T-helper 1 cell treated with Interleukin-12 subunit alpha and Interleukin-12 subunit beta and Interleukin-4 antibody, amounts not matched to agents 30 μg/mL and 1 μg/mL, for 36 hours (primary cell): ENCODE measurements at regions not wholly inside any gene's neighbourhood (a gene's known extent, or its start where the extent isn't known, plus 50 kb on each side); places are given as distances from the start of the nearest gene placed in this dataset.

Experiments used
- H3K27ac Mint-ChIP-seq: one replicate; pipeline ENCODE4 v1.8.0; 2021; ENCODE audit warnings: mild to moderate bottlenecking, mixed read lengths
- H3K27me3 Mint-ChIP-seq: one replicate; pipeline ENCODE4 v1.8.0; 2021; ENCODE audit warnings: low read depth, mixed read lengths
- H3K36me3 Mint-ChIP-seq: one replicate; pipeline ENCODE4 v1.8.0; 2021; ENCODE audit warnings: low read depth, mixed read lengths
- H3K4me1 Mint-ChIP-seq: one replicate; pipeline ENCODE4 v1.8.0; 2021; ENCODE audit warnings: low read depth, mixed read lengths
- H3K4me3 Mint-ChIP-seq: one replicate; pipeline ENCODE4 v1.8.0; 2021; ENCODE audit warnings: mild to moderate bottlenecking, moderate library complexity, mixed read lengths
- H3K9me3 Mint-ChIP-seq: one replicate; pipeline ENCODE4 v1.8.0; 2021; ENCODE audit warnings: mixed read lengths

- Mint-ChIP-seq H3K9me3 (no peaks in the 10 kb centered on the region), H3K27me3 (no peaks in the 10 kb centered on the region), H3K36me3 (no peaks in the 10 kb centered on the region), H3K27ac (no peak overlapping the region), H3K4me3 (no peak overlapping the region), H3K4me1 (no peaks in the 10 kb centered on the region)
Observed at GRCh38 chr3:124434176-124434575, 296.1 kb upstream of the UMPS start.

- Mint-ChIP-seq H3K27me3 (no peaks in the 10 kb centered on the region), H3K9me3 (no peaks in the 10 kb centered on the region), H3K36me3 (no peaks in the 10 kb centered on the region), H3K27ac (no peak overlapping the region), H3K4me3 (no peak overlapping the region), H3K4me1 (no peaks in the 10 kb centered on the region)
Observed at GRCh38 chr3:124435467-124435866, 294.8 kb upstream of the UMPS start.

GRCh38 chr3:124438813-124439212, 291.4 kb upstream of the UMPS start:
- peaks cover 4% of the 10 kb centered on the region for H3K27me3 Mint-ChIP-seq
- H3K4me3 Mint-ChIP-seq = no peak overlapping the region
- H3K4me1 Mint-ChIP-seq = no peaks in the 10 kb centered on the region
- no peaks in the 10 kb centered on the region for H3K9me3 Mint-ChIP-seq
- H3K27ac Mint-ChIP-seq = no peak overlapping the region
- no peaks in the 10 kb centered on the region for H3K36me3 Mint-ChIP-seq

- Mint-ChIP-seq H3K36me3 (no peaks in the 10 kb centered on the region), H3K9me3 (no peaks in the 10 kb centered on the region), H3K4me3 (no peak overlapping the region), H3K4me1 (no peaks in the 10 kb centered on the region), H3K27me3 (peaks cover 4% of the 10 kb centered on the region), H3K27ac (no peak overlapping the region)
Observed at GRCh38 chr3:124439603-124440002, 290.6 kb upstream of the UMPS start.

GRCh38 chr3:124441766-124442165, 288.5 kb upstream of the UMPS start:
- Mint-ChIP-seq H3K9me3 (no peaks in the 10 kb centered on the region), H3K4me3 (no peak overlapping the region), H3K36me3 (no peaks in the 10 kb centered on the region), H3K4me1 (no peaks in the 10 kb centered on the region), H3K27me3 (peaks cover 7% of the 10 kb centered on the region), H3K27ac (no peak overlapping the region)

GRCh38 chr3:124442463-124442862, 287.8 kb upstream of the UMPS start:
- Mint-ChIP-seq H3K4me1 (no peaks in the 10 kb centered on the region), H3K36me3 (no peaks in the 10 kb centered on the region), H3K4me3 (no peak overlapping the region), H3K27ac (no peak overlapping the region), H3K27me3 (peaks cover 7% of the 10 kb centered on the region), H3K9me3 (no peaks in the 10 kb centered on the region)

GRCh38 chr3:124443446-124443845, 286.8 kb upstream of the UMPS start:
- Mint-ChIP-seq H3K4me1 (no peaks in the 10 kb centered on the region), H3K9me3 (no peaks in the 10 kb centered on the region), H3K27ac (no peak overlapping the region), H3K4me3 (no peak overlapping the region), H3K36me3 (no peaks in the 10 kb centered on the region), H3K27me3 (peaks cover 7% of the 10 kb centered on the region)

GRCh38 chr3:124444075-124444474, 286.2 kb upstream of the UMPS start:
- Mint-ChIP-seq H3K4me3 (no peak overlapping the region), H3K27ac (no peak overlapping the region), H3K36me3 (no peaks in the 10 kb centered on the region), H3K27me3 (peaks cover 7% of the 10 kb centered on the region), H3K9me3 (no peaks in the 10 kb centered on the region), H3K4me1 (no peaks in the 10 kb centered on the region)

- Mint-ChIP-seq H3K27ac (no peak overlapping the region), H3K9me3 (no peaks in the 10 kb centered on the region), H3K27me3 (peaks cover 7% of the 10 kb centered on the region), H3K4me1 (no peaks in the 10 kb centered on the region), H3K36me3 (no peaks in the 10 kb centered on the region), H3K4me3 (no peak overlapping the region)
Observed at GRCh38 chr3:124444896-124445295, 285.4 kb upstream of the UMPS start.

GRCh38 chr3:124447845-124448244, 282.4 kb upstream of the UMPS start:
- Mint-ChIP-seq H3K9me3 (no peaks in the 10 kb centered on the region), H3K4me3 (no peak overlapping the region), H3K27ac (no peak overlapping the region), H3K36me3 (no peaks in the 10 kb centered on the region), H3K27me3 (peaks cover 7% of the 10 kb centered on the region), H3K4me1 (no peaks in the 10 kb centered on the region)

GRCh38 chr3:124448954-124449353, 281.3 kb upstream of the UMPS start:
- no peaks in the 10 kb centered on the region for H3K9me3 Mint-ChIP-seq
- H3K36me3 Mint-ChIP-seq = no peaks in the 10 kb centered on the region
- H3K27me3 Mint-ChIP-seq = peaks cover 7% of the 10 kb centered on the region
- H3K4me3 Mint-ChIP-seq = no peak overlapping the region
- no peaks in the 10 kb centered on the region for H3K4me1 Mint-ChIP-seq
- no peak overlapping the region for H3K27ac Mint-ChIP-seq

- peaks cover 5% of the 10 kb centered on the region for H3K27me3 Mint-ChIP-seq
- no peaks in the 10 kb centered on the region for H3K9me3 Mint-ChIP-seq
- H3K36me3 Mint-ChIP-seq = no peaks in the 10 kb centered on the region
- H3K4me1 Mint-ChIP-seq = no peaks in the 10 kb centered on the region
- no peak overlapping the region for H3K27ac Mint-ChIP-seq
- no peak overlapping the region for H3K4me3 Mint-ChIP-seq
Observed at GRCh38 chr3:124450366-124450765, 279.9 kb upstream of the UMPS start.

- no peaks in the 10 kb centered on the region for H3K36me3 Mint-ChIP-seq
- no peaks in the 10 kb centered on the region for H3K9me3 Mint-ChIP-seq
- peaks cover 4% of the 10 kb centered on the region for H3K27me3 Mint-ChIP-seq
Observed at GRCh38 chr3:124451630-124452317, 278.5 kb upstream of the UMPS start.

GRCh38 chr3:124453189-124453588, 277.1 kb upstream of the UMPS start:
- H3K27ac Mint-ChIP-seq = no peak overlapping the region
- no peaks in the 10 kb centered on the region for H3K9me3 Mint-ChIP-seq
- H3K4me1 Mint-ChIP-seq = no peaks in the 10 kb centered on the region
- no peaks in the 10 kb centered on the region for H3K36me3 Mint-ChIP-seq
- H3K4me3 Mint-ChIP-seq = no peak overlapping the region
- H3K27me3 Mint-ChIP-seq = peaks cover 4% of the 10 kb centered on the region

More at GRCh38 chr3:124451630-124452317, 278.5 kb upstream of the UMPS start:
- Mint-ChIP-seq H3K27ac (no peak overlapping the region), H3K4me1 (no peaks in the 10 kb centered on the region), H3K4me3 (no peak overlapping the region)

GRCh38 chr3:124455891-124456290, 274.4 kb upstream of the UMPS start:
- Mint-ChIP-seq H3K27me3 (peaks cover 14% of the 10 kb centered on the region), H3K4me1 (no peaks in the 10 kb centered on the region), H3K9me3 (no peaks in the 10 kb centered on the region), H3K27ac (no peak overlapping the region), H3K4me3 (no peak overlapping the region), H3K36me3 (no peaks in the 10 kb centered on the region)

GRCh38 chr3:124456506-124456905, 273.7 kb upstream of the UMPS start:
- Mint-ChIP-seq H3K9me3 (no peaks in the 10 kb centered on the region), H3K27ac (no peak overlapping the region), H3K4me1 (no peaks in the 10 kb centered on the region), H3K4me3 (no peak overlapping the region), H3K36me3 (no peaks in the 10 kb centered on the region), H3K27me3 (peaks cover 17% of the 10 kb centered on the region)
